ENCODE measurements at regions not wholly inside any gene's neighbourhood (a gene's known extent, or its start where the extent isn't known, plus 50 kb on each side); places are given as distances from the start of the nearest gene placed in this dataset.
"Not testable (repeated sequence)": the region's sequence is repeated elsewhere in the genome, so short reads cannot be mapped to it uniquely, and the experiment has no call there.

DNA sequence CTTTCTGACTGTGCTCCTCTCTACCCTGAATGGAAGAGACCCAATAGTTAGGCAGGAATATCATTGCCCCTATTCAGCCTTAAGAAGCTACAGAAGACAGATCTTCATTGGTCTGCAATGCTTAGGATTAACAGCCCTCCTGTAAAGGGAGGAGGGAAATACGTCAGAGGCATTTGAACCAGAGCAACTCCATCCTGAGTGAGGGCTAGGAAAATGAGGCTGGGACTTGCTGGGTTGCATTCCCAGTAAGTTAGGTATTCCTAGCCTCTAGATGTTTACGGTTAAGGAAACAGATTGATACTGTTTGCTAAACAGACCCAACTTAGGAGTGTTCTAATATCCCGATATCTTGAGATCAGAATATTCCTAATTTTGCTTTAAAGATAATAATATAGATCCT lies 63.5 kb downstream of the PCDH18 start:
- no peak for DNase-seq

DNA sequence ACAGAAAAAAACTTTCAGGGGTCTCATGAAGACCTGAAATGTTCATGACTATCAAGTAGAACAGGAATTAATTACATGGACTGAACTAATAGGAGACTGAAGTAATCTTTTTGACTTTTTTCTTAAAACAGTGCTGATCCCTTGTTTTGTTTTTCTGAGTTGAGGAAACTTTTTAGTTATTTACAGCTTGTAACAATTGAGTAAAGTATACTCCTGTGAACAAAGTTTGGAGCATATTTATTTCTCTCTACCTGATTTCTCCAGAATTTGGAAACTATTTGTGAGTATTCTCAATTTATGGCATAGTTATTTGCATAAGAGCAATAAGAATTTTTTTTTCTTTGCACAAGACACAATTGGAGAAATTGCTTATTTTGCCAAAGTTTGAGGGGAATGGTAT lies 64.8 kb downstream of the PCDH18 start:
- DNase-seq: no peak

DNA sequence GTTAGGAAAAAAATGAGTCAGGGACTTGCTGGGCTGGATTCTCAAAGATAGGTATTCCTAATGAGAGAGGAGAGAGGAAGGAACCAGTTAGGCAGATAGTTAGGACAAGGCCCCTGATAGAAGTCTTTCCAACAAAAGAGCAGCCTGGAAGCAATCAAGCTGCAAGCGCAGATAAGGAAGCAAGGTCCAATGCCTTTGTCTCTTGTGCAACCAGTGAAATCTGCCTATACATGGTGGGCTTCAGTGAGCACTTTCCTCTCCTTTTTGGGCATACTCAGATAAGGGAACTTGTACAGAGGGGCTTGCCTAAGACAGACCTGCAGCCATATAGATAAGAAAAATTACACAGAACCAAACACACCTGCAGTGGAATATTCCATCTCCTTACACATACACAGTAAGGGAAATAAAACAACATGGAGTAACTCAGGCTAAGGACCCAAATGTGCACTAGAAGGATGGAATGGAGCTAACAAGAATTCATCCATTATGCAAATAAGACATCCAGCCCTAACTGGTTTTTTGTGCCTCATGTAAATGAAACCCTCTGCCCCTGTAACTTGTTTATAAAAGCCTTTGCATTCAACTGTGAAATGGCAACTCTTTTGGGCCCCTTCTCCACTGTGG lies 68.8 kb downstream of the PCDH18 start:
- DNase-seq: no peak

DNA sequence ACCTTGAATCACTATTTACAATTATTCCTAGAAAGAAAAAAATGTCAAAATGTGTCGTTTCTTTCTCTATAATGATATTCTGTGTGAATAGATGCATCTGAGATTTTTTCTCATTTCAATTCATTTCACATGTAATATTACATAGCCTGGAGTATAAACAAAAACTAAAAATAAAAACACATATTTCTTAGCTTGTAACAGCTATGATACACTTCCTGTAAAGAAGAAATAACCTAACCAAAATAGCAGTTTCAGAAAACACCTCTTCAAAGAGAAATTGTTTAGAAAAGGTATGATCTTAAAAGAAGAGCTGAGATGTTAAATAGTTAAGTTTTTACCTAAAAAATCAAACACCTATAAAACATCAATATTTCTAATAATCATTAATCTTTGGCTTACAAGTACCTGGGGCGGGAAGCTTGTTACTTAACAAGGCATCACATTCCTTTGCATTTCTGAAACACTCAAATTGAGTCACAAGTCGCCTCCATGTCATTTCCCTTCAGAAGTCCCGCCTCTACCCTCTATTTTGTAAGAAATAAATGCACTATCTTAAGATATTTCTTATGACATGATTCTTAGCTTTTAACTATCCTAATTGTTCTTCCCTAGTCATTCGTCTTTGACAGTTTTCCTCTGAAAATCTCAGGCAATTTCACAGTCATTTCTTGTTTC lies 76.5 kb downstream of the PCDH18 start:
- no peak for DNase-seq

DNA sequence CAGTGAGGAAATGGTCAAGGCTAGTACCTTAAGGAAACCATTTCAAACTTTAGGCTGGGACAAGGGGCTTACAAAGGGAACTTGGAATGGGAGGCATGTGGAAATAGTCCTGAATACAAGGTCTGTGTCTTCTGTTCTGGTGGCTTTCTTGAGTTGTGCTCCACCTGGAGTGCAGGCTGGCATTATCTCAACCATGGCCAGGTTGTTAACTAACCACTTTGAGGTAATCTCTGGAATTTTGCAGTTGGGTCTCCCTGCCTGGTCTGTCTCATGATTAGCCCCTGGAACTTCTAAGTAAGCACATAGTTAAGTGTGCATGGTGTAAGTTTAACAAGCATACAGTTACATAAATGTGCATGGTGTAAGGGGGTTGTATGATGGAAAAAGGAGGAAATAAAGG lies 77.5 kb downstream of the PCDH18 start:
- DNase-seq: no peak

DNA sequence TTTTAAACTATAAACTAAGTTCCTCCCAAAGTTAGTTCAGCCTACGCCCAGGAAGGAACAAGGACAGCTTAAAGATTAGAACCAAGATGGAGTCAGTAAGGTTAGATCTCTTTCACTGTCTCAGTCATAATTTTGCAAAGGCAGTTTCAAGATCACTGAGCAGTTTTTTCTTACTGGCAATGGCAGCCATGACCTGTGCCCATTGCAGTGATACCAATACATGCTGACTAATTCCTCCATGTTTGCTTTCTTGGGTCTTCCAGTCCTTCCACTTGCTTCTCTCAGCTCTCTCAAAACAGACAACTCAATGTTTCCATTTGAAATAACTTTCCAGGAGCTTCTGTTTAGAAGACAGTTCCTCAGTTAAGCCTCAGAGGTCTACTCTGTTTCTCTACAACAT lies 79.5 kb downstream of the PCDH18 start:
- no peak for DNase-seq

DNA sequence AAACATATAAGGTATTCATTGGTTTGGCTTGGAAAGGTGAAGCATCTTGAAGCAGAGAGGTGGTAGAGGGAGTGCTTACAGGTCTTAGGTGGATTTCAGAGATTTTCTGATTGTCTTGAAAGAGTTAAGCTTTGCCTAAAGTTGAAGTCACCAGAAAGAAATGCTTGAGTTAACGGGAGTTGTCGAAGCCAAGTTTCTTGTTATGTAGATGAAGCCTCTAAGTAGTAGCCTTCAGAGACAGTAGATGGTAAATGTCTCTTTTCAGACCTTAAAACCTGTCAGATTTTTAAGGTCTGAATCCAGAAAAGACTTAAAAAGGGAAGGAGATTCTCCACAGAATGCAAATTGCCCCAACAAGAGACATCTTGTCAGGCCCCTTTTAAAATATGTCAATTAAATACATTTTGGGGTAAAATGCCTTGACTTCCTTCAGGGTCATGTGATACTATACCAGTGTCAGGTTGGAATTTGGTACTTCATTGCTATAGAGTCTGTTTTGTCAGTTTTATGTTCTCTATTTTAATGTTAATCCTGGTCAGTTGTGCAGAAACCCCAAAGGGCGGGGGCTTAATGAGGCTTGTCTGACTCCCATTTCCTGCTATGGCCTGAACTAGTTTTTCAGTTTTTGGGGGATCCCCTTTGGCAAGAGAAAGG lies 81.0 kb downstream of the PCDH18 start:
- no peak for DNase-seq

DNA sequence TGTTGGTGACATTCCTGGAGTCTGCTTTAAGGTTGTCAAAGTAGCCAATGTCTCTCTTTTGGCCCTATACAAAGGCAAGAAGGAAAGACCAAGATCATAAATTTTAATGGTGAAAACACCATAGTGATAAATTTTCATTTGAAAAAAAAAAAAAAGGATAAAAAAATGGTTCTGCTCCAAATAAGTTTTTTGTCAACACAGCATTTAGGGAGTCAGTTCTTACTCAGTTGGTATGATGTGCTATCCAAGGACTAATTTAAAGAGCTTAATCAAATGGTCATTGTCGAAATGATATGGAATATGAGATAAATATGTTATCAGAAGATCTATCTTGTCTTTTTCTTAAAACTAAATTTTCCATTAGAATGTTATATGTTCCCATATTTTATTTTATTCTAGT lies 83.9 kb downstream of the PCDH18 start:
- no peak for DNase-seq

DNA sequence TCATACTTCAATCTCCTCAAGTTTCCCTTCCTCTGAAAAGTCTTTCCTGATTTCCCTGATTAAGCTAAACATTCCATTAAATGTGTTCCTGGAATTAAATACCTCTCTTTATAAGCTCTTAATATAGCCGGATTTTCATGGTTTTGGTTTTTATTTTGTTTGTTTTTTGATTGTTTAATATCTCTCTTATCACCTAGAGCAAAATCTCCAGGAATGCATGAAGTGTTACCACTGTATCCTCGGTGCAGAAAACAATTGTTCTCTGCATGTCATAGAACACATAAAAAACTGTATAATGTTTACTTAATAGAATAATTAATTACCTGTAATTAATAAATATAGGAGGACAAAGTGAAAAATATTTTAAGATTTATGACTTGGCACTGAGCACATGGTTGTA lies 86.2 kb downstream of the PCDH18 start:
- no peak for DNase-seq

DNA sequence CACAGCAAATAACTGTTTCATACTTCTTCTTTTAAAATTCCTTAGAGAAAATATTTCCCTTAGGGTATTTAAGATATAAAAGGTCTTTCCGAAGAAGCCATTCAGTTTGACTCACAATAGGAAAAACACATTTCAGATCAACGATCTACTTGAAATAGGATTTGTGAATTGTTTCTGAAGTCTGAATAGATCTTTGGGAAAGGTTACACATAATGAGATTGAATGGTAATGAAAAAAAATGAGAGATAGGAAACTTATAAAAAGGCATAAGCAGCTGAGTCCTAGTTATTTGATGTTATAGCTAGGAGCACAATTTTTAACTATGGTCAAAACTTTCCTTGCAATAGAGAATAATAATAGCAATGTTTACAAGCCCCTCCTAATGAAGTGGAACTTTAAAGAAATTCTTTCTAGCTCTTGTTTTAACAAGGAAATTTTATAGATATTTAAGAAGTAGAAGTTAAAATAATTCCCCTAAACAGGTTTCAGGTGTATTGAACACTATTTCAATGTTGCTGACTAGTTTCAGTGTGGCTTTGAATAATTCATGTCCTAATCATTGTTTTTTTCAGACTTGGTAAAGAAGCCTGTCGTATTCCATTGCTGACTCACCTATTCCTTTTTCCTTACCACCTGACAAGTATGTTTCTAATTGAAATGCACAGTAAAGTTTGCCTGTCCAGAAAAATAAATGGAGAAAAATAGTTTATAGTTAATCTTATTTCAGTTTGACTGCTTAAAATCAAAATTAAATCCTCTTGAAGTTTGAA lies 89.1 kb downstream of the PCDH18 start:
- no peak for DNase-seq

DNA sequence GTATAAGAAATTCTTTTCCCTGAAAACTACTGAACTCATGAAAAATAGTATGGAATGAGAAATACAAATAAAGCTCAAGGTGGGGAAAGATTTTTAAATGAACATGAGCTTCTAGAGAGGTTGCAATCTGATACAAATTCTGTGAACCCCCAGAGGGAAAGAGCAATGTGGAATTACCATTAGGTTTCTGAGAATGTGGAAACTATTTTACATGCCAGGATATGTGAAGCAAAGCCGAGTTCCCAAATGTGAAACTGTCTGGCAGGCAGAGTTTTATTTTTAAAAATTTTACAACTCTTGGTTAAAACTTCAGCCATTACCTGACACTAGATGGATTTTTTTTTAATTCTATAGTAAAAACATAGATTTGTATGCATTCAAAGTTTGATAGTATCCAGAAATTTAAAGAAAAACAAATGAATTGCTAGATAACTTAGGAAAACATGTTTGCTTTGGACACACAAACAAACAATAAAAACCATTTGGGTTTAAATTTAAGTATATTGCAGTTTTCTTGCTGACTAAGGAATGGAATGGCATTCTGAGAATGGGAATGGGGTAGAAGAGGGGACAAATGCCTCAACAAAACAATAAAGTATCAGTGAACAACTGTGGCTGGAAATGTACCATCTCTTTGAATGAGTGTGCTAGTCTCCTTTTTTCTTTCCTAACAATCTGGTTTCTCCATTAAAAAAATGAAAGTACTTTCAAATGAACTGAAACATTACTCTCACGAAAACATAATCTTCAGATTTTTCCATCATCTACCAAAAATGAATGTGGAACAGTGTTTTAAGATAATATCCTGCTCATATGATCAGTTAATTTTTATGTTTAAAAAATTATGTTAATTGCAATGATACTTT lies 99.6 kb downstream of the PCDH18 start:
- DNase-seq: no peak

DNA sequence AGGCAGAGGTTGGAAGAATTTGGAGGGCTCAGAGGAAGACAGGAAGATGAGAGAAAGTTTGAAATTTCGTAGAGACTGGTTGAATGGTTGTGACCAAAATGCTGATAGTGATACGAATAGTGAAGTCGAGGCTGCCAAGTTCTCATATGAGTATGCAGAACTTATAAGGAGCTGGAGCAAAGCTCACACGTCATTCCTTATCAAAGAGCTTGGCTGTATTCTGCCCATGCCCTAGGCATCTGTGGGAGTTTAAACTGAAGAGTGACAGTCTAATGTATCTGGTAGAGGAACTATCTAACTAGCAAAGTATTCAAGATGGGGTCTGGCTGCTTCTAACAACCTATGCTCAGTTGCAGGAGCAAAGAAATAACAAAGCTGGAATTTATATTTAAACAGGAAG lies 102.1 kb downstream of the PCDH18 start:
- DNase-seq: no peak

DNA sequence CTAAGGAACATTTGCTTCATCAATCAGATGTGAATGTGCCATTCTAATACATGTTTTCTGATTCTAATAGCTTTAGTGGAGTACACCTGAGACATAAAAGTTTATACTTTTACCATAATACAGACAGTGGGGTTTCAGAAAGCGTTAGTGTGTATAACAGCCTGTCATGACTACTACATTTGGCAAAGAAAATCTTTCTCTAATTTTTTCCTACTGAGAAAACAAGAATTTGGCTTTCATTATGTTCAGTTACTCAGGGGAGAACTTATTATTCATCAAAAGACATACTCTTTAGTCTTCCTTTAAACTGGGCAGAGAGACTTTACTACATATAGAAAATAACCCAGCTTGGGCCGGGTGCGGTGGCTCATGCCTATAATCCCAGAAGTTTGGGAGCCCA lies 104.9 kb downstream of the PCDH18 start:
- no peak for DNase-seq

DNA sequence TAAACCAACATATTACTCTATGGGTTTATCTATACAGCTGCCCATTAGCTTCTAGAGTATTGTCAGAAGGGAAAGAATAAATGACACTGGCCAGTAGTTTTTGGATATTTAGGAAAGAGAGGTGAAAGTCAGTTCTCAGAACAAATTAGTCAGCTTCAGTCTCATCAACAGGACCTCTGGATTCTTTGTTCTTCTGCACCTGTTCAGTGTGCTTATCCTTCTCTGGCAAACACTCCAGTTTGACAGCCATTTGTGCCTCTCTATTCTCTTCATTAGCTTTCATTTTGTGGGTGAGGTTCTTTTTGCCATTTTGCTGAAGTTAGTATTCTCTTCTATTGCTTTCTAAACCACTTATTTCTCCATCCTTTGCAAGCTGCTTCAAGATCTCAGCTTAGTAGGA lies 107.0 kb downstream of the PCDH18 start:
- peak; percentile 64 for DNase-seq

DNA sequence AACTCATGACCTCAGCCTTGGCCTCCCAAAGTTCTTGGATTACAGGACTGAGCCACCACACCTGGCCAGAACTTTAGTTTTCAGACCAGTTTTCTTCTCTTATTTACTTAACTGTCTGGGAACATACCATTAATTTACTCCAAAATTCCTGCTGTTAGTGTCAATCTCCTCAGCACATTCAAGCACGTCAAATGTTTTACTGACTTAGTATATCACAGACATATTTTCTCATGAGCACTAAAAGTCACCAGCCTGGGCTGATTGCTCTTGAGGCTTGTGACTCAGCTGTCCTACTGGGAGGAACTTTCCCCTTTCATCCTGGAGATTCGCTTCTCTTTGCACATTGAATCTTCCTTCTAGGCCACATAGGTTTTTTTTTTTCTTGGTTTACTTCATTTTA lies 109.6 kb downstream of the PCDH18 start:
- no peak for DNase-seq

DNA sequence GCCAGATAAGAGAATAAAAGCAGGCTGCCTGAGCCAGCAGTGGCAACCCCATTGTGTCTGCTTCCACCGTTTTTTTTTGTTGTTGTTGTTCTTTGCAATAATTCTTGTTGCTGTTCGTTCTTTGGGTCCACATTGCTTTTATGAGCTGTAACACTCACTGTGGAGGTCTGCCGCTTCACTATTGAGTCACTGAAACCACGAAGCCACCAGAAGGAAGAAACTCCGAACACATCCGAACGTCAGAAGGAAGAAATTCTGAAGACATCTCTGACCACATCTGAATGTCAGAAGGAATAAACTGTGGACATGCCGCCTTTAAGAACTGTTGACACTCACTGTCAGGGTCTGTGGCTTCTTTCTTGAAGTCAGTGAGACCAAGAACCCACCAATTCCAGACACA lies 110.5 kb downstream of the PCDH18 start:
- no peak for DNase-seq

DNA sequence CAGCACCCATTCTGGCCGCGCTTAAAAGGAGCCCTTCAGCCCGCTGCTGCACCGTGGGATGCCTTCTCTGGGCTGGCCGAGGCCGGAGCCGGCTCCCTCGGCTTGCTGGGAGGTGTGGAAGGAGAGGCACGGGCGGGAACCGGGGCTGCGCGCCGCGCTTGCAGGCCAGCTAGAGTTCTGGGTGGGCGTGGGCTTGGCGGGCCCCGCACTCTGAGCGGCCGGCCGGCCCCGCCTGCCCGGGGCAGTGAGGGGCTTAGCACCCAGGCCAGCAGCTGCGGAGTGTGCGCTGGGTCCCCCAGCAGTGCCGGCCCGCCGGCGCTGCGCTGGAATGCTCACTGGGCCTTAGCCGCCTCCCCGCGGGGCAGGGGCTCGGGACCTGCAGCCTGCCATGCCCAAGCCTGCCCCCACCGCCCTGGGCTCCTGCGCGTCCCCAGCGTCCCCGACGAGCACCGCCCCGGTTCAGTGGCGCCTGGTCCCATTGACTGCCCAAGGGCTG lies 111.3 kb downstream of the PCDH18 start:
- no peak for DNase-seq

DNA sequence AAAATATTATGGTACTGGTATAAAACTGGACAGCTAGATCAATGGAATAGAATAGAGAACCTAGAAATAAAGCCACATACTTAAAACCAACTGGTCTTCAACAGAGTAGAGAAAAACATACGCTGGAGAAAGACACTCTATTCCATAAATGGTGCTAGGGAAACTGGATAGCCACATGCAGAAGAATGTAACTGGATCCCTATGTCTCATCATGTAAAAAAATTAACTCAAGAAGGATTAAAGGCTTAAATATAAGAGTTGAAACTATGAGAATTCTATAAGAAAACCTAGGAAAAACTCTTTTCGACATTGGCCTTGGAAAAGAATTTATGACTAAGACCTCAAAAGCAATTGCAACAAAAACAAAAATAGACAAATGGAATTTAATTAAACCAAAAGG lies 114.6 kb downstream of the PCDH18 start:
- no peak for DNase-seq

DNA sequence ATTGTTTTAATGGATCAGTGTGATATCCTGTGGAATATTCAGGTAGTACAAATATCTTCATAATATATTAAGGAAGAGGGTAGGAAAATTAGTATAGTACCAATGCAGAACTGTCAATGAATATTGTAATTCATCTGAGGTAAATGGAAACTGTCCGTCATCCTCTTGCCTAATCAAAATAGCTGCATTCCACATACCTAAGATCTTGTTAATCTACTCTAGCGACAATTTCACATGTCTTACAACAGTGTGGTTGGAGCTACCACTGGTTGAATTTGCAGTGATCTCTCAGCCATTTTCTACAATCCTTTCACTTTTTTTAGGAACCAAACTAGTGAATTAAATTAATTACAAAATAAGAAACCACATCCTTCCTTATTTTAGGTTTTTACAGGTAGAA lies 117.5 kb downstream of the PCDH18 start:
- no peak for DNase-seq

DNA sequence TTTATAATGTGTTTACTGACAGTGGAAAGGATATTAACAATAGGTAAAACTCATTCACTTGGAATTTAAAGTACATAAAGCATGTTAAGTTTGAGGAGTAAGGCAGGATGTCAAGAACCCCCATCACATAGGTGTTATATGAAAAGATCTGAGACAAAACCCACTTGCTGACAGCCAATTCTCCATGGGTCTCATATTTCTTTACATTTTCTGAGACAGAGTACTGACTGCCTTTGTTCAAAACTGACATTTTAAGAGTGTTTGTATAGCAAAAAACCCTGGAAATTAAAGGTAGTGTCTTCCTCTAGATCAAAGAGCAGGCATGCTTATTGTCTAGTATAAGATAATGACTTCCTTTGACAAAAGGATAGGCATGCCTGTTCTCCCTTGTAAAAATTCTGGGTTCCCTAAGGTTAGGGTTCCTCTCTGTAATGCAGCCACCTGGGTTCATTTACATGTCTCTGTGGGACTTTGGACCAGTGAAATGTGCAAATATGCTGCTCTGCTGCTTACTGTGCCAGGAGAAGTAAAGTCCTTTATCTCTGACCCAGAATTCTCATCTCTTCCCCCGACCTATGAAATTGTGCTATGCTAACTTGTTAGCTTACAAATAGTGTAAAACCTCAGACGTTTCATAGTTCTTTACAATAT lies 123.6 kb downstream of the PCDH18 start:
- DNase-seq: no peak

DNA sequence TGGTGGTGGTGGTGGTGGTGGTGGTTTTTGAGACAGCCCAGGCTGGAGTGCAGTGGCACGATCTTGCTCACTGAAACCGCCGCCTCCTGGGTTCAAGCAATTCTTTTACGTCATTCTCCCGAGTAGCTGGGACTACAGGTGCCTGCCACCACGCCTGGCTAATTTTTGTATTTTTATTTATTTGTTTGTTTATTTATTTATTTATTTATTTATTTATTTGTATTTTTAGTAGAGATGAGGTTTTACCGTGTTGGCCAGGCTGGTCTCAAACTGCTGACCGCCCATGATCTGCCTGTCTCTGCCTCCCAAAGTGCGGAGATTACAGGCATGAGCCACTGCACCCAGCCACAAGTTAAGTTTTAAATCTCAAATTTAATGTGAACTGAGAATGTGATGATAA lies 126.5 kb downstream of the PCDH18 start:
- not testable (repeated sequence) for DNase-seq

DNA sequence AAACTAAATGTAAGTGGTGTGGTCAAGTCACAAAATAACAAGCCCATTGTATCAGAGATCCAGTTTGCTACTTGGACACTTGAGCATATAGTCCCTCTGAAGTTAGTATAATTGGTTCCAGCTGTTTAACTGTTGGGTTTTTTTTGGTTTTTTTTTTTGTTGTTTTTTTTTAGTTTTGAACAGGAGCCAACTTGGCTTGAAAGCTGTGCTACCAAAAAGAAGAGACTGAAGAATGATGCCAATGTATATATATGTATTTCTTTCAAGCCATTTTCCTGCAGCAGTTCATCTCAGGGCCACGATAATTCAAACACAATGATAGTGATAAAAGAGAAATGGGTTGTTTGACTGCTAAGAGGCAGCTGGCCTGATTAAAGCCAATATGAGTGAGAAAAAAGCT lies 138.3 kb downstream of the PCDH18 start:
- DNase-seq: no peak
